ENCODE measurements at regions not wholly inside any gene's neighbourhood (a gene's known extent, or its start where the extent isn't known, plus 50 kb on each side); places are given as distances from the start of the nearest gene placed in this dataset.

- no peak overlapping the region for H3K4me3 ChIP-seq (ENCODE audit: low read length)
- DNase-seq (ENCODE audit: low read depth, low spot score) = no peak
Measured at GRCh38 chr7:18378989-18379605, 116.5 kb upstream of the HDAC9 start.

GRCh38 chr7:18384491-18385143 is 110.9 kb upstream of the HDAC9 start:
- no peak for DNase-seq (ENCODE audit: low read depth, low spot score)
- H3K4me3 ChIP-seq (ENCODE audit: low read length) = no peak overlapping the region

GRCh38 chr7:18386607-18387006 is 108.9 kb upstream of the HDAC9 start:
- DNase-seq (ENCODE audit: low read depth, low spot score) = no peak
- H3K4me3 ChIP-seq (ENCODE audit: low read length) = no peak overlapping the region

GRCh38 chr7:18387191-18387735 is 108.3 kb upstream of the HDAC9 start:
- DNase-seq (ENCODE audit: low read depth, low spot score) = no peak
- no peak overlapping the region for H3K4me3 ChIP-seq (ENCODE audit: low read length)

- H3K4me3 ChIP-seq (ENCODE audit: low read length) = no peak overlapping the region
- no peak for DNase-seq (ENCODE audit: low read depth, low spot score)
Measured at GRCh38 chr7:18390535-18390907, 105.0 kb upstream of the HDAC9 start.

- H3K4me3 ChIP-seq (ENCODE audit: low read length) = no peak overlapping the region
- DNase-seq (ENCODE audit: low read depth, low spot score) = no peak
Measured at GRCh38 chr7:18393465-18394118, 102.0 kb upstream of the HDAC9 start.

- H3K4me3 ChIP-seq (ENCODE audit: low read length) = no peak overlapping the region
- no peak for DNase-seq (ENCODE audit: low read depth, low spot score)
Measured at GRCh38 chr7:18395868-18396267, 99.7 kb upstream of the HDAC9 start.

GRCh38 chr7:18396953-18397352 is 98.6 kb upstream of the HDAC9 start:
- H3K4me3 ChIP-seq (ENCODE audit: low read length) = no peak overlapping the region
- DNase-seq (ENCODE audit: low read depth, low spot score) = no peak

GRCh38 chr7:18399436-18400235 is 95.9 kb upstream of the HDAC9 start:
- no peak for DNase-seq (ENCODE audit: low read depth, low spot score)
- no peak overlapping the region for H3K4me3 ChIP-seq (ENCODE audit: low read length)

- H3K4me3 ChIP-seq (ENCODE audit: low read length) = no peak overlapping the region
- DNase-seq (ENCODE audit: low read depth, low spot score) = no peak
Measured at GRCh38 chr7:18400275-18400674, 95.3 kb upstream of the HDAC9 start.

GRCh38 chr7:18400726-18401125 is 94.8 kb upstream of the HDAC9 start:
- no peak for DNase-seq (ENCODE audit: low read depth, low spot score)
- H3K4me3 ChIP-seq (ENCODE audit: low read length) = no peak overlapping the region

GRCh38 chr7:18401757-18402156 is 93.8 kb upstream of the HDAC9 start:
- DNase-seq (ENCODE audit: low read depth, low spot score) = no peak
- H3K4me3 ChIP-seq (ENCODE audit: low read length) = no peak overlapping the region

- no peak for DNase-seq (ENCODE audit: low read depth, low spot score)
- no peak overlapping the region for H3K4me3 ChIP-seq (ENCODE audit: low read length)
Measured at GRCh38 chr7:18402488-18403183, 92.9 kb upstream of the HDAC9 start.

- DNase-seq (ENCODE audit: low read depth, low spot score) = no peak
- no peak overlapping the region for H3K4me3 ChIP-seq (ENCODE audit: low read length)
Measured at GRCh38 chr7:18405726-18406125, 89.8 kb upstream of the HDAC9 start.

- H3K4me3 ChIP-seq (ENCODE audit: low read length) = no peak overlapping the region
- DNase-seq (ENCODE audit: low read depth, low spot score) = no peak
Measured at GRCh38 chr7:18407385-18407784, 88.2 kb upstream of the HDAC9 start.

- H3K4me3 ChIP-seq (ENCODE audit: low read length) = no peak overlapping the region
- no peak for DNase-seq (ENCODE audit: low read depth, low spot score)
Measured at GRCh38 chr7:18408461-18408860, 87.1 kb upstream of the HDAC9 start.

GRCh38 chr7:18408868-18409267 is 86.7 kb upstream of the HDAC9 start:
- no peak overlapping the region for H3K4me3 ChIP-seq (ENCODE audit: low read length)
- no peak for DNase-seq (ENCODE audit: low read depth, low spot score)

- no peak overlapping the region for H3K4me3 ChIP-seq (ENCODE audit: low read length)
- DNase-seq (ENCODE audit: low read depth, low spot score) = no peak
Measured at GRCh38 chr7:18413447-18413846, 82.1 kb upstream of the HDAC9 start.

GRCh38 chr7:18414885-18415284 is 80.7 kb upstream of the HDAC9 start:
- DNase-seq (ENCODE audit: low read depth, low spot score) = no peak
- no peak overlapping the region for H3K4me3 ChIP-seq (ENCODE audit: low read length)
